ENCODE measurements at regions not wholly inside any gene's neighbourhood (a gene's known extent, or its start where the extent isn't known, plus 50 kb on each side); places are given as distances from the start of the nearest gene placed in this dataset.

DNA sequence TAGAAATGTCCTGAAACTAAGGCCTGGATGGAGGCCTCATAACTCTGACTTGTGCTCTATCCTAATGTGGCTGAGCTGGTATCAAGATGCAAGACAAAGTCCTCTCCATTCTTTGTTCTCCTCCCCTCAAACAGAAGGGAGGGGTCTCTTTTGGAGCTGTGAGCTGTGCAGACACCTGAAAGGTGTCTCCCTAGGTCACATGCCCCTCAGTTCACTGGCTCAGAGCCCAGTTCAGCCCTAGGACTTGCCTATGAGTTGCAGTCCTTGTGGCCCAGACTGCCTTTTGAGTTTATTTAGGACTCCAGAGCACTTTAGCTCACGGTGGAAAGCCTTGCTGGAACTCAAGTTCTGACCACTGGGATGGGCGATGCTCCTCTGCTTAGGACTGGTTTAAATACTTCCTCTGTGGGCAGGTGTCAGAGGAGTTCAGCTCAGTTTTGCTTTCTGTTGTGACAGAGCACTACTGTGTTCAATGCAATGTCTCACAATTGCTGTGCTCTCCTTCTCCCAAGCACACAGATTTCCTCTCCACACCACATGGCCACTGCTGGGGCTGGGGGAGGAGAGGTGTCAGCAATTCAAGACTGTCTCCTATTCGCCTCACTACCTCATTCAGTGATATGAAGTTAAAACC is 84.8 kb upstream of the ZNF827 start:
- H3K9me3 ChIP-seq (ENCODE audit: low read depth, low read length): no peaks in the 10 kb centered on the region
- H3K4me3 ChIP-seq (ENCODE audit: low read length): no peak overlapping the region
- peaks cover 8% of the 10 kb centered on the region for H3K4me1 ChIP-seq (ENCODE audit: insufficient read depth, low read length)
- no peaks in the 10 kb centered on the region for H3K27me3 ChIP-seq (ENCODE audit: insufficient read depth, low read length)

- H3K4me1 ChIP-seq (ENCODE audit: insufficient read depth, low read length): peaks cover 8% of the 10 kb centered on the region
- no peaks in the 10 kb centered on the region for H3K27me3 ChIP-seq (ENCODE audit: insufficient read depth, low read length)
- H3K4me3 ChIP-seq (ENCODE audit: low read length): no peak overlapping the region
- no peaks in the 10 kb centered on the region for H3K9me3 ChIP-seq (ENCODE audit: low read depth, low read length)
Observed at GRCh38 chr4:146022541-146022940, 83.9 kb upstream of the ZNF827 start.

- H3K27me3 ChIP-seq (ENCODE audit: insufficient read depth, low read length): no peaks in the 10 kb centered on the region
Observed at GRCh38 chr4:146018247-146018646, 79.6 kb upstream of the ZNF827 start.

GRCh38 chr4:146004730-146005129 is 66.1 kb upstream of the ZNF827 start:
- Histone ChIP-seq H3K4me1 (ENCODE audit: insufficient read depth, low read length) (no peaks in the 10 kb centered on the region), H3K9me3 (ENCODE audit: low read depth, low read length) (peaks cover 4% of the 10 kb centered on the region), H3K27me3 (ENCODE audit: insufficient read depth, low read length) (peaks cover 2% of the 10 kb centered on the region), H3K4me3 (ENCODE audit: low read length) (no peak overlapping the region)

More at GRCh38 chr4:146018247-146018646, 79.6 kb upstream of the ZNF827 start:
- H3K9me3 ChIP-seq (ENCODE audit: low read depth, low read length): no peaks in the 10 kb centered on the region
- peaks cover under 1% of the 10 kb centered on the region for H3K4me1 ChIP-seq (ENCODE audit: insufficient read depth, low read length)
- no peak overlapping the region for H3K4me3 ChIP-seq (ENCODE audit: low read length)

- Histone ChIP-seq H3K9me3 (ENCODE audit: low read depth, low read length) (no peaks in the 10 kb centered on the region), H3K4me3 (ENCODE audit: low read length) (no peak overlapping the region), H3K4me1 (ENCODE audit: insufficient read depth, low read length) (no peaks in the 10 kb centered on the region), H3K27me3 (ENCODE audit: insufficient read depth, low read length) (peaks cover 2% of the 10 kb centered on the region)
Observed at GRCh38 chr4:145988628-145989027, 50.0 kb upstream of the ZNF827 start.
